K562 (cell line): ENCODE measurements at regions not wholly inside any gene's neighbourhood (a gene's known extent, or its start where the extent isn't known, plus 50 kb on each side); places are given as distances from the start of the nearest gene placed in this dataset.

Source experiments
- ATAC-seq: fragments of 200-7000 bp; cut with Tn5 transposase; 3 replicates; pipeline ENCODE4 v1.9.1; 2020; ENCODE audit warnings: moderate library complexity
- BruUV-seq: library from RNA; stranded (reverse); fragments of 400-500 nt; replicated peaks from 2 replicates; lab custom pipeline; 2021; lab: Mats Ljungman, UMichigan
- CTCF ChIA-PET: fragments of 300-600 bp; formaldehyde crosslinking; extraction: SDS; loops from one replicate; lab custom pipeline; 2021; ENCODE audit warnings: low intra/inter-chr PET ratio; lab: Yijun Ruan, JAX
- POLR2A ChIA-PET: fragments of 300-600, 350-650 bp; sonication (Branson Sonifier 250); formaldehyde crosslinking; extraction: SDS; loops from one replicate; lab custom pipeline; 2021; ENCODE audit warnings: antibody characterized with exemption, inconsistent platforms; lab: Yijun Ruan, JAX
- DNase-seq, 4 experiments: peaks; one replicate each; pipeline versions ENCODE4 v3.0.0 to v3.0.0-alpha.2; 2011 to 2018; ENCODE audit warnings: low spot score in 3 of 4, mixed read lengths in 3 of 4; ENCODE audit errors: extremely low read depth in 1 of 4
- FAIRE-seq: peaks from 2 replicates; lab custom pipeline; 2011; peaks lifted over from hg19 to GRCh38; lab: Jason Lieb, UNC
- H2AFZ ChIP-seq: 2 replicates; pipeline ENCODE4 v1.6.0; 2011; ENCODE audit warnings: low read depth, low read length, control low read depth, inconsistent platforms
- H3K27ac ChIP-seq: fragments of 200-600 bp; 3 replicates; pipeline ENCODE4 v1.8.0; 2011; ENCODE audit warnings: low read depth, mild to moderate bottlenecking, control low read depth, inconsistent platforms, low read length, moderate library complexity, mixed read lengths; ENCODE audit errors: extremely low read depth
- H3K27me3 ChIP-seq, 2 experiments: fragments of 300-600 bp in 1 of 2; 2 replicates in 1 of 2; 3 replicates in 1 of 2; pipeline versions ENCODE4 v1.6.0 to v1.8.0; 2011; ENCODE audit warnings: inconsistent platforms in 2 of 2, low read length in 2 of 2, mild to moderate bottlenecking in 1 of 2, mixed read lengths in 1 of 2, moderate library complexity in 1 of 2; ENCODE audit not compliant: control insufficient read depth in 2 of 2, insufficient read depth in 2 of 2
- H3K36me3 ChIP-seq: fragments of 300-600 bp; 3 replicates; pipeline ENCODE4 v1.8.0; 2011; ENCODE audit warnings: mild to moderate bottlenecking, low read length, inconsistent platforms; ENCODE audit not compliant: control insufficient read depth, insufficient read depth
- H3K4me1 ChIP-seq, 2 experiments: fragments of 200-600 bp in 1 of 2; replicated peaks in 1 of 2; 2 replicates in 1 of 2; 3 replicates in 1 of 2; pipeline versions ENCODE4 v1.5.1 to v1.8.0; 2011; ENCODE audit warnings: inconsistent platforms in 2 of 2, low read length in 2 of 2, mild to moderate bottlenecking in 1 of 2, mixed read lengths in 1 of 2, moderate library complexity in 1 of 2; ENCODE audit not compliant: control insufficient read depth in 2 of 2, insufficient read depth in 2 of 2
- H3K4me2 ChIP-seq: 2 replicates; pipeline ENCODE4 v1.6.1; 2011; ENCODE audit warnings: low read length, control low read depth, inconsistent platforms, mixed read lengths; ENCODE audit not compliant: insufficient read depth
- H3K4me3 ChIP-seq: fragments of 200-600 bp; sonication (generic), shearing (Covaris generic); 2 replicates; pipeline ENCODE4 v1.5.1; 2016; ENCODE audit warnings: control low read depth, inconsistent platforms
- H3K79me2 ChIP-seq: fragments of 200-600 bp; 3 replicates; pipeline ENCODE4 v1.8.0; 2011; ENCODE audit warnings: low read length, inconsistent platforms; ENCODE audit not compliant: control insufficient read depth, insufficient read depth
- H3K9ac ChIP-seq, 2 experiments: 2 replicates each; pipeline versions ENCODE4 v1.6.0 to v1.6.1; 2011; ENCODE audit warnings: low read depth in 2 of 2, low read length in 2 of 2, control low read depth in 1 of 2, inconsistent platforms in 1 of 2, mild to moderate bottlenecking in 1 of 2, mixed read lengths in 1 of 2; ENCODE audit not compliant: insufficient read depth in 1 of 2
- H3K9me1 ChIP-seq: one replicate; pipeline ENCODE4 v1.6.0; 2011; ENCODE audit warnings: inconsistent platforms, mild to moderate bottlenecking, low read length, moderate library complexity; ENCODE audit not compliant: control insufficient read depth, insufficient read depth
- H3K9me3 ChIP-seq: replicated peaks from 2 replicates; pipeline ENCODE4 v1.5.1; 2011; ENCODE audit warnings: low read depth, low read length, inconsistent platforms; ENCODE audit not compliant: control insufficient read depth, insufficient read depth
- H4K20me1 ChIP-seq: replicated peaks from 2 replicates; pipeline ENCODE4 v1.6.1; 2011; ENCODE audit warnings: low read length, inconsistent platforms, mixed read lengths; ENCODE audit not compliant: control insufficient read depth, insufficient read depth
- ELF4 ChIP-seq: fragments of 450-650 bp; formaldehyde crosslinking; IDR thresholded peaks from 2 replicates; pipeline ENCODE4 v1.4.0; 2022; ENCODE audit warnings: missing genetic modification characterization
- JUND ChIP-seq, 2 experiments: IDR thresholded peaks; 2 replicates in 1 of 2; 3 replicates in 1 of 2; pipeline ENCODE4 v1.6.1; 2011; ENCODE audit warnings: borderline replicate concordance in 2 of 2, low read depth in 2 of 2, low read length in 2 of 2, improper control_type of control experiment in 1 of 2, missing biosample characterization in 1 of 2, missing genetic modification characterization in 1 of 2, missing genetic modification reagents in 1 of 2
- MTF1 ChIP-seq: fragments of 250-450 bp; sonication (Bioruptor Pico); IDR thresholded peaks from 2 replicates; pipeline ENCODE4 v1.9.0; 2021; ENCODE audit warnings: moderate library complexity, mild to moderate bottlenecking, inconsistent platforms, borderline replicate concordance
- PHF21A ChIP-seq: fragments of 450-650 bp; IDR thresholded peaks from 2 replicates; pipeline ENCODE4 v1.6.1; 2017; ENCODE audit warnings: low read depth, borderline replicate concordance
- SIN3B ChIP-seq: fragments of 450-650 bp; IDR thresholded peaks from 2 replicates; pipeline ENCODE4 v1.6.1; 2017; ENCODE audit warnings: low read depth, mild to moderate bottlenecking, moderate library complexity
- ZC3H4 ChIP-seq: sonication (generic); formaldehyde crosslinking; IDR thresholded peaks from 2 replicates; pipeline ENCODE4 v1.9.0; 2021; ENCODE audit warnings: missing genetic modification reagents, borderline replicate concordance
- in situ Hi-C: fragments of 300-500 bp; cut with MboI; formaldehyde crosslinking; loops from 4 replicates; pipeline ENCODE4 v1.15.0; 2018; ENCODE audit warnings: inconsistent platforms, mixed read lengths
- intact Hi-C: fragments of 100-400 bp; cut with micrococcal nuclease; formaldehyde crosslinking; loops from 2 replicates; pipeline ENCODE4 v1.14.2; 2022
- TF ChIP-seq, protein P1 (sequence below): fragments of 450-650 bp; IDR thresholded peaks from 2 replicates; pipeline ENCODE4 v1.7.1; 2018; ENCODE audit warnings: mild to moderate bottlenecking, low read depth; ENCODE audit not compliant: partially characterized antibody
- TF ChIP-seq, protein P2 (sequence below): sonication (generic); formaldehyde crosslinking; IDR thresholded peaks from 2 replicates; pipeline ENCODE4 v1.8.1; 2023; ENCODE audit warnings: mild to moderate bottlenecking, missing genetic modification reagents

DNA sequence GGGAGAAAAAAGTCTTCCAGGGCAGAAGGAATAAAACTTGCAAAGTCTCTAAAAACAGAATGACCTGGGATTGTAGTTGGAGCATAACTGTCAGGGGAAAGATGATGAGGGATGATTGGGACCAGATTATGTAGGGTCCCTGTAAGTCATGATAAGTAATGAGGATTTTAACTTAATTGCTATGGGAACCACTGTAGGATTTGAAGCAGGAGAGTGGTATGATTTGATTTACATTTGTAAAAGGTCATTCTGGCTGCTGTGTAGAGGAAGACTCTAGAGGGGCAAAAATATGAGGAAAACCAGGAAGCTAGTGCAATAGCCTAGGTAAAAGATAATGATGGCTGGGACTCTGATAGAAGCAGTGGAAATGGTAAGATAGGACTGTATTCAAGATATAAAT lies 900.2 kb downstream of the DIAPH3 start:
- FAIRE-seq, result no peak
- in situ Hi-C loops, result no loop called here

More for the DNA sequence above, 900.2 kb downstream of the DIAPH3 start:
- Histone ChIP-seq H4K20me1 (no peaks in the 10 kb centered on the region), H3K9me3 (no peaks in the 10 kb centered on the region), H3K9ac (no peak overlapping the region), H3K36me3 (no peaks in the 10 kb centered on the region), H3K4me2 (no peak overlapping the region), H3K27me3 (no peaks in the 10 kb centered on the region), H3K9me1 (no peaks in the 10 kb centered on the region), H3K4me3 (no peak overlapping the region), H3K4me1 (no peaks in the 10 kb centered on the region), H2AFZ (no peak overlapping the region), H3K79me2 (no peaks in the 10 kb centered on the region), H3K27ac (no peak overlapping the region)
- DNase-seq (no peak), ATAC-seq (no peak)
- CTCF ChIA-PET, result no interaction called here
- intact Hi-C loops, result loop anchor here (10.0 kb wide), 1 partner anchor 1639 kb away; no protein-coding TSS in a partner anchor
- POLR2A ChIA-PET, result no interaction called here
- no TSS peak for BruUV-seq
- TF ChIP-seq SIN3B, result no peak
- no peak for TF ChIP-seq JUND (IDR thresholded peaks at IDR 0.05; ENCODE audit: borderline replicate concordance, low read depth, low read length)
- no peak for TF ChIP-seq JUND (tag; IDR thresholded peaks at IDR 0.05; ENCODE audit: borderline replicate concordance, low read depth, low read length)
- no peak for TF ChIP-seq ELF4 (CRISPR knock-in tag)
- no peak for TF ChIP-seq MTF1 (CRISPR knock-in tag)
- TF ChIP-seq ZC3H4 (CRISPR knock-in tag), result no peak
- TF ChIP-seq, protein P1, sequence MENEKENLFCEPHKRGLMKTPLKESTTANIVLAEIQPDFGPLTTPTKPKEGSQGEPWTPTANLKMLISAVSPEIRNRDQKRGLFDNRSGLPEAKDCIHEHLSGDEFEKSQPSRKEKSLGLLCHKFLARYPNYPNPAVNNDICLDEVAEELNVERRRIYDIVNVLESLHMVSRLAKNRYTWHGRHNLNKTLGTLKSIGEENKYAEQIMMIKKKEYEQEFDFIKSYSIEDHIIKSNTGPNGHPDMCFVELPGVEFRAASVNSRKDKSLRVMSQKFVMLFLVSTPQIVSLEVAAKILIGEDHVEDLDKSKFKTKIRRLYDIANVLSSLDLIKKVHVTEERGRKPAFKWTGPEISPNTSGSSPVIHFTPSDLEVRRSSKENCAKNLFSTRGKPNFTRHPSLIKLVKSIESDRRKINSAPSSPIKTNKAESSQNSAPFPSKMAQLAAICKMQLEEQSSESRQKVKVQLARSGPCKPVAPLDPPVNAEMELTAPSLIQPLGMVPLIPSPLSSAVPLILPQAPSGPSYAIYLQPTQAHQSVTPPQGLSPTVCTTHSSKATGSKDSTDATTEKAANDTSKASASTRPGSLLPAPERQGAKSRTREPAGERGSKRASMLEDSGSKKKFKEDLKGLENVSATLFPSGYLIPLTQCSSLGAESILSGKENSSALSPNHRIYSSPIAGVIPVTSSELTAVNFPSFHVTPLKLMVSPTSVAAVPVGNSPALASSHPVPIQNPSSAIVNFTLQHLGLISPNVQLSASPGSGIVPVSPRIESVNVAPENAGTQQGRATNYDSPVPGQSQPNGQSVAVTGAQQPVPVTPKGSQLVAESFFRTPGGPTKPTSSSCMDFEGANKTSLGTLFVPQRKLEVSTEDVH, result no peak
- TF ChIP-seq, protein P2, sequence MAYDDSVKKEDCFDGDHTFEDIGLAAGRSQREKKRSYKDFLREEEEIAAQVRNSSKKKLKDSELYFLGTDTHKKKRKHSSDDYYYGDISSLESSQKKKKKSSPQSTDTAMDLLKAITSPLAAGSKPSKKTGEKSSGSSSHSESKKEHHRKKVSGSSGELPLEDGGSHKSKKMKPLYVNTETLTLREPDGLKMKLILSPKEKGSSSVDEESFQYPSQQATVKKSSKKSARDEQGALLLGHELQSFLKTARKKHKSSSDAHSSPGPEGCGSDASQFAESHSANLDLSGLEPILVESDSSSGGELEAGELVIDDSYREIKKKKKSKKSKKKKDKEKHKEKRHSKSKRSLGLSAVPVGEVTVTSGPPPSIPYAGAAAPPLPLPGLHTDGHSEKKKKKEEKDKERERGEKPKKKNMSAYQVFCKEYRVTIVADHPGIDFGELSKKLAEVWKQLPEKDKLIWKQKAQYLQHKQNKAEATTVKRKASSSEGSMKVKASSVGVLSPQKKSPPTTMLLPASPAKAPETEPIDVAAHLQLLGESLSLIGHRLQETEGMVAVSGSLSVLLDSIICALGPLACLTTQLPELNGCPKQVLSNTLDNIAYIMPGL (CRISPR knock-in tag), result no peak
- TF ChIP-seq PHF21A, result no peak
